ENCODE measurements at regions not wholly inside any gene's neighbourhood (a gene's known extent, or its start where the extent isn't known, plus 50 kb on each side); places are given as distances from the start of the nearest gene placed in this dataset.

- no peak for TF ChIP-seq CTCF (IDR thresholded peaks at IDR 0.05)
- no peak for TF ChIP-seq ZFX (IDR thresholded peaks at IDR 0.05; ENCODE audit: borderline replicate concordance)
Observed at GRCh38 chr5:62778316-62779009, 199.8 kb downstream of the LRRC70 start.

Data from 22Rv1 (cell line).